Hippocampal formation (tissue), 2 donors: ENCODE measurements at regions not wholly inside any gene's neighbourhood (a gene's known extent, or its start where the extent isn't known, plus 50 kb on each side); places are given as distances from the start of the nearest gene placed in this dataset.

Source experiments
- DNase-seq, 2 donors: peaks; one replicate each; lab custom pipeline; 2025; lab: John Stamatoyannopoulos, UW

GRCh38 chr6:144724818-144725217 lies 439.7 kb downstream of the UTRN start:
- DNase-seq: no peak

- DNase-seq: no peak
Measured at GRCh38 chr6:144725736-144726522, 440.8 kb downstream of the UTRN start.

- DNase-seq: no peak
Measured at GRCh38 chr6:144728804-144729203, 443.7 kb downstream of the UTRN start.

DNA sequence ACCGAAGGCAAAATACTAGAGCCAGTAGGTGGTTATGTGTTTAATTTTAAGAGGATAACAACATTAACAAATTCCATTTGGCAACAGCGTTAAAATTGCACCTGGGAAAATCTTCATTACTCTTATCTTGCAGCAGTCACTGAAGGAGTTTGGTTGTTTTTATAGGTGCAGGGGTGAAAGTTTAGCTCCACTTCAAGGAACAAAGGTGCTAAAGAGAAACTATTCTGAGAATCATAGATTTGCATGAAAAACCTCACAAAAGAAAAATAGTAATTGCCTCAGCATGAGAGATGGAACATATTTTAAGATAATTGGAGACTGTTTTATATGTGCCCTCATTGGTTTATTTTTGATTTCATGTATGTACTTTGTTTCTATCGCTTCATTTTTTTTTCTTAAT lies 444.4 kb downstream of the UTRN start:
- DNase-seq: no peak

GRCh38 chr6:144730088-144730645 lies 445.0 kb downstream of the UTRN start:
- DNase-seq: no peak

DNA sequence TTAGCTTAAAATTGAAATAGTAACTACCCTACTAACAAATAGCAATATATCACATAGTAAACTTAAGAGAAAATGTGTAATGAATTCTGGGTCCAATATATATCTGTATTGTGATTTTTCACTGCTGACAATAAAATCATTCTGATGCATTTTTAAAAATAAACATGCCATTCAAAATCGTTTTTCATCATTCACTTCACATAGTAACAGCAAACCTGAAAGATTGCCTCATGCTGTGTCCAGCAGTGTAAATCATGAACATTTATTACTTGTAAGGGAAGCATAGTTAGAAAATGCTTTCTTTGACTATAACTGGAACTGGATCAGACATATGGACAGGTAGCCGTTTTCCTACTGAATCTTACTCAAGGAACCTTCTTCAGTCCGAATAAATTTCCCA lies 446.1 kb downstream of the UTRN start:
- no peak for DNase-seq

DNA sequence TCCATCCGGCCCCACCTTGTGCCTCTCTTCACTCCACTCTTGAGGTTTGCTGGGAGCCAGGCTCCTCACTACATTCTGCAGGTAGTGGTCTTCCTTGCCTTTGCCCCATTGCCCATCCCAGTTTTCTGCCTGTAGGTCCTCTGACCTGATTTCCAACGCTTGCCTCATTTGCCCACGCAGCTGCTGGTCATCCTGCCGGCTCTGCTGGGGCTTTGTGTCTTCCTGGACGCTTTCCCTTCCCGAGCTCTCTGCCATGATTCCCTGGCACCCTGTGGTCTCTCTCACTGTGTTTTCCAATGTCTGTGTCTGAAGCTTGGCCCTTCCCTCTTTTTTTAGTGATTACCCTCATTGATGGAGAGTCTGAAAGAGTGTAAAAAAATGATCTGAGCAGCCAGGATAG lies 451.6 kb downstream of the UTRN start:
- peak in 1 of 2 donors; percentile 1 for DNase-seq

DNA sequence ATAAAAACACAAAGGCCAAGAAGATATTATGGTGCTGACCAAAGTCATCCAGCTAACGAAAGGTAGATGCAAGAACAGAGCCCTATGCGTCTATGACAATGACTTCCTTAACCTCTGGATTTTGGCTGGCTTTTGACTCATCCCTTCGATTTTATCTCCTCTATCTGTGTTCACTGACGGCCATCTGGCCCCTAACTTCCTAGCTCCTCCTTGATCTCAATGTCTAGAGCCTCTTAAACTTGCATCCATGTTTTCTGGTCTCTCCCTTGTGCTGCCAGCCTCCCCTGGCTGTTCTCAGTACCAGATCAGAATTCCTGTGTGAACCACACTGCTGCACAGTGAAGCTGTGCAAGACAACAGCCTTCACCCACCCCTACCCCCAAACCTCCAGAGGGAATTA lies 452.9 kb downstream of the UTRN start:
- DNase-seq: no peak

- DNase-seq: no peak
Measured at GRCh38 chr6:144739873-144740272, 454.7 kb downstream of the UTRN start.

GRCh38 chr6:144741659-144742058 lies 456.5 kb downstream of the UTRN start:
- no peak for DNase-seq

GRCh38 chr6:144742779-144743178 lies 457.6 kb downstream of the UTRN start:
- no peak for DNase-seq

- DNase-seq: no peak
Measured at GRCh38 chr6:144744720-144745119, 459.6 kb downstream of the UTRN start.

DNA sequence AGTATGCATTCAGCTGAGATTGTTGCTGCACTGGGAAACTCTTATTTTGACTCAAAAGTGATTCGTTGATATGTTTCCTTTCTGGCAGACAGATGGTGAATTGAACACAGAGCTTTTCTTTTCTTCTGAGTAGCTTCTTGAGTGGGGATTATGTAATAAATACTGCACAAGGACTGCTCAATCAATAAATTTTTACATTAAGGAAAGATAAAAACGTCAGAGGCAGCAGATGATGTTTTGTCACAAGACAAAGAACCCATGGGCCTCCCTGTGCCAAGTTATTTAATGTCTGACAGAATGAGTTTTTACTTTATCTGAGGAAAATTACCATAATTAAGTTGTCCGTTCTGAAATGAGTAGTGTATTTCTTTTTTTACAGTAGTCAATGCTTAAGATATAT lies 460.3 kb downstream of the UTRN start:
- no peak for DNase-seq

- DNase-seq: no peak
Measured at GRCh38 chr6:144746902-144747469, 461.9 kb downstream of the UTRN start.

GRCh38 chr6:144749263-144749662 lies 464.1 kb downstream of the UTRN start:
- DNase-seq: no peak

GRCh38 chr6:144753023-144753705 lies 468.0 kb downstream of the UTRN start:
- DNase-seq: no peak

DNA sequence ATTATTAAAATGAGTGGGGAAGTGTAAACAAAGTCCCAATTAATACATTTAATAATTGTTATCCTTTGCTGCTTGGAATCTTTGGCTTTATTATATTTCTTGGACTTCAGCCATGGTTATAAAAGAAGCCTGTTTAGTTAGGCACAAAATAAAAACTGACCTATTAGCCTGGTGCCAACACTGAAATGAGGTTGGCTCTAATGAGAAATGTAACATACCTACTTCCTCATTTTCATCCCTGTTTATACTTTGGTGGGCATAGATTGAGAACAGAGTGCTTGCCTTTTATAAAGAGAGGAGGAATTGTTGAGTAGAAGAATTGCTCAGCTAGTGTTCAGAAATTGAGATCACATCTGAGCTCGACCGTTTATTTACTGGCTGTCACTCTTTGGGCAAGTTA lies 471.3 kb downstream of the UTRN start:
- DNase-seq: no peak

GRCh38 chr6:144757299-144757698 lies 472.2 kb downstream of the UTRN start:
- no peak for DNase-seq

GRCh38 chr6:144757730-144758129 lies 472.6 kb downstream of the UTRN start:
- DNase-seq: no peak

- DNase-seq: no peak
Measured at GRCh38 chr6:144758602-144759001, 473.5 kb downstream of the UTRN start.

DNA sequence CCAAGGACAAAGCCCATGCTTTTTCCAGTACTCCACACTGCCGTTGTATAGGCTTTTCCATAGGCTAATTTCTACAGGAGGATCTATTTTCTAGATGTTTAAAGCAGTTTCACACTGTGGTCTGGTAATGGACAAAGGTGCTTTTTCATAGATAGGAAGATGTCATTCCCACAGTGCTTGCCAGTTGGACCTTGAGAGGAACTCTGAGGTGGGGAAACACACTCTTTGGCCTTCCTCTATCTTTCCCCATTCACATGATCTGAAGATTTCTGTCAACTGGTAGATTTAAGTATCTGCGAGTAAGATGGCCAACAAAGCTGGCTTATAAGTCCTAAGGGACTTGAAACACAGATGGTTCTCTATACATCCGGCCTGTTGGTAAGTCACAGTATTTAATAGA lies 477.3 kb downstream of the UTRN start:
- DNase-seq: no peak

DNA sequence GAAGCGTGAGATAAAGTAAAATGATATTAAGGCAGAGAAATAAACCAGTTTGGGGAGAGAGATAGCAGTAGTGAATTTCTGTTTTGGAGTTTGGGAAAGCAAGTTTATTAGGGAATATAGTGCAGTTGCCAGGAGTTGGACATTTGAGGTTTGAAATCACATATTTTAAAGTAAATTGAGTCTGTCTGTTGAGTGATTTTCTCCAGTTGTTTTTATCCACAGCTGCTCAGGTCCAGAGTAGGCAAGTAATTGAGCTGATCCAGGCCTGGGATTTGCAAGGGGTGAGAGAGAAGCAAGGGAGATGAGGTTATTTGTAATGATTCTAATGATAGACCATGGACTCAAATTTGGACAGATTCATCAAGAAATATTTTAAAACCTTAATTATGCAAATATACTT lies 481.9 kb downstream of the UTRN start:
- no peak for DNase-seq

GRCh38 chr6:144768551-144769075 lies 483.5 kb downstream of the UTRN start:
- DNase-seq: no peak
